ENCODE measurements at regions not wholly inside any gene's neighbourhood (a gene's known extent, or its start where the extent isn't known, plus 50 kb on each side); places are given as distances from the start of the nearest gene placed in this dataset.

DNA sequence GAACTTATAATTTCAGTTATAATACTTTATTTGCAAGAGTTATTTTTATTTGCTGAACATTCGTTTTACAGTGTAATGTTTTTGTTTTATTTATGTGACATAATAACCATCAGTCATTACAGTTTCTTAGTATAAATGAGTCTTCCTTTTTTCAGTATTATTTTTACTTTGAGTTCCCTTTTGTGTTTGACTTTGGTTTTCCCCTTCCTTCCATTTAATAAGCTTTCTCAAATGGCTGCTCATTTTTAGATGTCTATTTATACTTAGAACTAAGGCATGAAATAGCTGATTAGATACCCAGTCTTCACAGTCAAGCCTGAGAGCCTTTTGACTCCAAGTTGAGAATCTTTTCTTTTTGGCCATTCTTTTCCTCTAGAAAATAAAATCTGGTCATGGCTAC lies 404.5 kb downstream of the LRFN5 start:
- no peak for DNase-seq (ENCODE audit: low spot score)
- TF ChIP-seq, protein P1, sequence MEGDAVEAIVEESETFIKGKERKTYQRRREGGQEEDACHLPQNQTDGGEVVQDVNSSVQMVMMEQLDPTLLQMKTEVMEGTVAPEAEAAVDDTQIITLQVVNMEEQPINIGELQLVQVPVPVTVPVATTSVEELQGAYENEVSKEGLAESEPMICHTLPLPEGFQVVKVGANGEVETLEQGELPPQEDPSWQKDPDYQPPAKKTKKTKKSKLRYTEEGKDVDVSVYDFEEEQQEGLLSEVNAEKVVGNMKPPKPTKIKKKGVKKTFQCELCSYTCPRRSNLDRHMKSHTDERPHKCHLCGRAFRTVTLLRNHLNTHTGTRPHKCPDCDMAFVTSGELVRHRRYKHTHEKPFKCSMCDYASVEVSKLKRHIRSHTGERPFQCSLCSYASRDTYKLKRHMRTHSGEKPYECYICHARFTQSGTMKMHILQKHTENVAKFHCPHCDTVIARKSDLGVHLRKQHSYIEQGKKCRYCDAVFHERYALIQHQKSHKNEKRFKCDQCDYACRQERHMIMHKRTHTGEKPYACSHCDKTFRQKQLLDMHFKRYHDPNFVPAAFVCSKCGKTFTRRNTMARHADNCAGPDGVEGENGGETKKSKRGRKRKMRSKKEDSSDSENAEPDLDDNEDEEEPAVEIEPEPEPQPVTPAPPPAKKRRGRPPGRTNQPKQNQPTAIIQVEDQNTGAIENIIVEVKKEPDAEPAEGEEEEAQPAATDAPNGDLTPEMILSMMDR (IDR thresholded peaks at IDR 0.05; ENCODE audit: extremely low read depth, missing control alignments) = no peak

DNA sequence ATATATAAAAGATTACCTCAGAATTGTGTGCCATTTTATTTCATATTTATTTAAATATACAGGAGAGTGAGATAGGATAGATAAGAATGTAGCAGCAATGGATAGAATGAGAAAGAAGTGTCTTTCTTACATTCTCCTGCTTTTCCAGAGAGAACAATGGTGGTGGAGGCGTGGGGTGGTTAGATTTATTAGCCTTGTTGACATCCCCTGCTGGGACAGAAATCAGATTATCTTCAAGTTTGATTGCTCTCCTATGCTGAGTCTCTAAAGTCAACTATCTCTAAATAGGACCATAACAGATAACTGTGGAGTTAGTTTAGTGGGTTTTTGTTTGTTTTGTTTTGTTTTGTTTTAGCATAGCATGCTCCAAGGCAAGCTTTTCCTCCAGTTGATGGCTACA lies 397.6 kb downstream of the LRFN5 start:
- no peak for DNase-seq (ENCODE audit: low spot score)
- TF ChIP-seq, protein P1 (IDR thresholded peaks at IDR 0.05; ENCODE audit: extremely low read depth, missing control alignments) = no peak

DNA sequence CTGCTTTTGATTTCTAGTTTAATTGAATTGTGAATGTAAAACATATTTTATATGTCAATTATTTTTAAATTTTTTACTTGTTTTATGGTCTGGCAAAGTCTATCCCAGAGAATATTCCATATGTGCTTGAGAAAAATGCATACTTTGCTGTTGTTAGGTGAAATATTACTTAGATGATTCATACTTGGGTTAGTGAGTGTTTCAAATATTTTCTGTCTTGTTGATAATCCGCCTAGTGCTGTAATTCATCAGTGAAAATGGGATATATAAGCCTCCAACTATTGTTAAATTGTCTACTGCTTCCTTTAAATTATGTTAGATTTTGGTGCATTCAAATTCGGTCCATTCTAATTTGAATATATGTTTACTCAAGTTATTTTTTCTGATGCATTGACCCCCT lies 395.5 kb downstream of the LRFN5 start:
- TF ChIP-seq, protein P1 (IDR thresholded peaks at IDR 0.05; ENCODE audit: extremely low read depth, missing control alignments) = no peak
- DNase-seq (ENCODE audit: low spot score) = no peak

DNA sequence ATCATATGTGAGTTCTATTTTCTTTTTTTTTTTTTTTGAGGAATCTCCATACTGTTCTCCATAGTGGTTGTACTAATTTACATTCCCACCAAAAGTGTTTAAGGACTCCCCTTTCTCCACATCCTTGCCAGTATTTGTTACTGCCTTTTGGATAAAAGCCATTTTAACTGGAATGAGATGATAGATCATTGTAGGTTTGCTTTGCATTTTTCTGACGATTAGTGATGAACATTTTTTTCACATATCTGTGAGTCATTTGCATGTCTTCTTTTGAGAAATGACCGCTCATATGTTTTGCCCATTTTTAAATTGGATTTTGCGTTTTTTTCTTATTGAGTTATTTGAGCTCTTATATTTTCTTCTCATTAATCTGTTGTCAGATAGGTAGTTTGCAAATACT lies 394.8 kb downstream of the LRFN5 start:
- TF ChIP-seq, protein P1 (IDR thresholded peaks at IDR 0.05; ENCODE audit: extremely low read depth, missing control alignments) = no peak
- no peak for DNase-seq (ENCODE audit: low spot score)

DNA sequence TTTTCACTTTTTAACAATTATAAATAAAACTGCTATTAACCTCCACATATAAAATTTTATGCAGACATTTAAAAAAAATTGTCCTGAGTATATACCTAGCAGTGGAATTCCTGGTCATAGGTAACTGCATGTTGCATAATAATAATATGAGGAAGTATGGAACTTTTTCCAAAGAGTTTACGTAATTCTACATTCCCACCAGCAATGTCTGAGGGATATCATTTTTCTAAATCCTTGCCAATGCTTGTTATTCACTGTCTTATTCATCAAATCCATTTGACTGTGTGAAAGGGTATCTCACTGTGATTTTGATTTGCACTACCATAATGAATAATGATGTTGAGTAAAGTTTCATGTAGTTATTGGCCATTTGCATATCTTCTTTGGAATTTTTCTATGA lies 393.8 kb downstream of the LRFN5 start:
- TF ChIP-seq, protein P1 (IDR thresholded peaks at IDR 0.05; ENCODE audit: extremely low read depth, missing control alignments) = no peak
- no peak for DNase-seq (ENCODE audit: low spot score)

DNA sequence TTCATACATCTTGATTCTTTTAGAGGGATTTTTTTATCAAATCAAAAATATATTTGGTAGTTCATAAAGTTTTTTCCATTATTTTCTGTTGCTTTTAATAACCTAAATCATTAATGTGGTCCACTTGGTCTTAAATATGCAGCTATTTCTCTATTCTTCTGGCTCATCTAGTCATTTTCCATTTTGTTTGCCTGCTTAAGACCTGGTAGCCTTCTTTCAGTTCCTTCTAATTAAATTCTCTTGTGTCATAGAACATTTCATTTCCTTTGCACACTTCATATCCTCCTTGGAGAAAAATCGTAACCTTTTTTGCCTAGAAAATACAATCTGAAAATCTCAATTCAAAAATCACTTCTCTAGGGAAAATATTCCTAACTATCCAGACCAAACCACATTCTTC lies 387.0 kb downstream of the LRFN5 start:
- TF ChIP-seq, protein P1 (IDR thresholded peaks at IDR 0.05; ENCODE audit: extremely low read depth, missing control alignments) = no peak

DNA sequence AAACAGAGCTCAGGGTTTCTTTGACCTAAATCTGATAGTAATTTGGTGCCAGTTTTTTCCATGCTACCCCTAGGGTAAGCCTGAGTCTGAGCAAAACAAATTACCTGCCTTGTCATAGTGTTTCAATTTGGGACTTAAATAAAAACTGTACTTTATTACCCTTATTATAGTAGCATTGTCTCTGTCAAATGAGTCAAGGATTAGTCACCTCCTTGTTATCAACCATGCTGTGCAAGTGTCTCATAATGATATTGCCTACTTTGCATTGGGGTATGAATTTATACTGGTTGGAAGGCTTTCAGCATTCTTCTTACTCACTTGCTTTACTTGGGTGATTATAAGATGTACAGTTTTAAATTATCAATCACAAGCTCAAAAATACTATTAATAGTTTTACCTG lies 380.0 kb downstream of the LRFN5 start:
- DNase-seq (ENCODE audit: low spot score) = no peak
- TF ChIP-seq, protein P1 (IDR thresholded peaks at IDR 0.05; ENCODE audit: extremely low read depth, missing control alignments) = no peak

More for the DNA sequence above, 387.0 kb downstream of the LRFN5 start:
- DNase-seq (ENCODE audit: low spot score) = no peak

All from GM20000 (cell line).